HG03378 (cell line): ENCODE measurements at regions not wholly inside any gene's neighbourhood (a gene's known extent, or its start where the extent isn't known, plus 50 kb on each side); places are given as distances from the start of the nearest gene placed in this dataset.
"Not testable (repeated sequence)": the region's sequence is repeated elsewhere in the genome, so short reads cannot be mapped to it uniquely, and the experiment has no call there.

ENCODE experiments used
- ATAC-seq: cut with Tn5 transposase; IDR thresholded peaks from one replicate; pipeline ENCODE4 v1.9.1; 2021; ENCODE audit warnings: mild to moderate bottlenecking, moderate library complexity; ENCODE audit not compliant: unreplicated experiment

DNA sequence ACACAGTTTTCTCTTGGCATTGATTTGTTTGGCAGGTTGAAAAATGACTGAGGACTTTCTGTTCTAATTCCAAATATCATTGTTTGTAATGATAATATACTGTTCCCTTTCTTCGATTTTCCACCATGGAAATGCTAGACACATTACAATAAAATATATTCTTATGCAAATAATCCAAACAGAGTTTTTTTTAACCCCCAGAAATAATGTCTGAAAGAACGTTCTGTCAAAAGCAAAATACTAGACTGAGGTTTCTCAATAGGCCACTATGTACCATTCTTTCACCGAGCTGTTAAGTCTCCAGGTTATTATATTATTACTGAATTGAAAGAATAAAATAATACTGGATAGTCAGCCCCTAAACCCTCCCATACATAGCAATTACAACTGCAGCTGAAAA, 312.5 kb downstream of the ZIC3 start:
- no peak for ATAC-seq

- ATAC-seq: no peak
Measured at GRCh38 chrX:137882960-137883359, 317.0 kb downstream of the ZIC3 start.

DNA sequence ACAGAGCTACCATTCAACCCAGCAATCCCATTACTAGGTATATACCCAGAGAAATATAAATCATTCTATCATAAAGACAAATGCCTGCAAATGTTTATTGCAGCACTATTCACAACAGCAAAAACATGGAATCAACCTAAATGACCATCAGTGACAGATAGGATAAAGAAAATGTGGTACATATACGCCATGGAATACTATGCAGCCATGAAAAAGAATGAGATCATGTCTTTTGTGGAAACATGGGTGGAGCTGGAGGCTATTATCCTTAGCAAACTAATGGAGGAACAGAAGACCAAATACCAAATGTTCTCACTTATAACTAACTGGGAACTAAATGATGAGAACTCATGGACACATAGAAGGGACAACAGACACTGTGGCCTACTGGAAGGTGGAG, 318.9 kb downstream of the ZIC3 start:
- not testable (repeated sequence) for ATAC-seq

GRCh38 chrX:137891431-137891830, 325.5 kb downstream of the ZIC3 start:
- no peak for ATAC-seq

GRCh38 chrX:137896123-137896522, 330.2 kb downstream of the ZIC3 start:
- no peak for ATAC-seq

DNA sequence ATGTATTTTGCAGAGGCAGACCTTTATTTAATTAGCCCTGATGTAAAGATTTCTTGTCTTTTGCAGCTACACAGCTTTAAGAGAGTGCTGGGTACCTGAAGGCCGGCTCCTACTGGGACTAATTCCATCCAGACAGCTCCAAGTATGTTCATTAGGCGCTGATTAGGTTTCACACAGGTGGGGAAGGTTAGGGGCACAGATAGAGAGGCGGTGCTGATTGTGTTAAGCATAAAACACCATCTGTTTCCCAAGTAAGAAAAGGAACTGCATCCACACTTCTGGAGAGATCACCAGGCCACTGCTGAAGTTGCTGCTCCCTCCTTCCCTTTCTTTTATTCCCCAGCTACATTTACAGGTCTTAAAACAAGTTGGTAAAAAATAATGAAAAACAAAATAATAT, 349.5 kb downstream of the ZIC3 start:
- no peak for ATAC-seq

DNA sequence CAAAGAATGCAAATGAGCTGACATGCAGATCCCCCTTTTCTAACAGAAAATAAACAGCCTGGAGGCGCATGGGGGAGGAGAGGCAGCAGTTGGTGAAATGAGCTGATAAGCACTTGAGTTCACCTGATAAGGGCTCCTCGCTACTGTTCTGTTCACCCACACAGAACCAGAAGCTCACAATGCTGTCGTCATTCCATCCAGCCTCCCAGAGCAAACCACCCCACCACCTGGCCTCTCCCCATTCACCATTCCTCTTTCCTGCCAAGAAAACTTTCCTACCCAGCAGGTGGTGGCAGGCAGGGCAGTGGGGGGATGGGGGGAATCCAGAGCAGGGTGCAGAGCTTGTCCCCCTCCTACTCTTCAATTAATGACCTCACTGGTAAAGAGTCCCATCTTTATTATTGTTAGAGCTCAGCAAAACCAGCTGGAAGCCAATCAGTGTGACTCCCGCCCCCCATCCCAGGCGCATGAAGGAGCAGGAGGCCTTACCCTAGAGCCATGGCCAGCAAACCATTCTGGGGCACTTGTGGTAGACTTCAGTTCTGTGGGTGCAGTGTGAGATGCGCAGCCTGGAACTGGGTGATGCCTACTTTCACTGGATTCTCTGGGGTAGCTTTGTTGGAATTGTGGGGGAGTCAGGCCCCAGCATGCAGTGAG, 350.3 kb downstream of the ZIC3 start:
- ATAC-seq: no peak

- ATAC-seq: no peak
Measured at GRCh38 chrX:137926090-137926489, 360.2 kb downstream of the ZIC3 start.

DNA sequence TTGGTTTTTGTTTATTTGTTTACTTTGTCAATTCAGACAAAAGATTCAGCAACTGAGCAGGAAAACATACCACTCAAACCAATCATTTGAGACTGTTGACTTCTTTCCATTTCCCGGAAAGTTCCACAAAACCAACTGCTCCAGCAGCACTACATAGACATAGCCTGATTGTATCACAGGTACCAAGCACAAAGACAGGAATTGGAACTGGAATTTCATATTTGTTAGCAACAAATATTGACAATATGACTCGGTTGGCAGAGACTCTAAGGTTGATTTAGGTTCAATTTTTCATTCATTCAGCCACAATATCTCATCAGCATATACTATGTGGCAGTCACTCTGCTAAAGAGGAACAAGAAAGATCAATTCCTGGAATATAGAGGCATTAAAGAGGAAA, 364.0 kb downstream of the ZIC3 start:
- no peak for ATAC-seq

DNA sequence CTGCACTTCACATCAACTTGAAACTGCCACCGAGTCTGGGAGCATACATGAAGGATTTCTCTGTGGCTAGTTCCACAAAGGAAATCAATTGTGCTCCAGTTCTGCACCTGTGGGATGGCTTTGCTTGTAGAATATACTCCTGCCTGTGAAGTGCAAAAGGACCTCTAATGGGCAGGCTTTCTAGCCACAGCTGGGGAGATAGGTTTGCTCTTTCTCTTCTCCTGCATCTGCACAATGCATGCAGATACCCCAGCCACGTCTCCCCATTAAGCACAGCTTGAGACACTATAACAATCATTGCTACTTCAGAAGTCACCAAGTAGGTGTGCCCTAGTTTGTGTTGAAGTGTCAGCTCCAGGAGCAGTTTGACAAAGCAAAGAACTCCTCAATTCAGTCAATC, 364.6 kb downstream of the ZIC3 start:
- no peak for ATAC-seq

GRCh38 chrX:137934214-137934613, 368.3 kb downstream of the ZIC3 start:
- ATAC-seq: not testable (repeated sequence)

DNA sequence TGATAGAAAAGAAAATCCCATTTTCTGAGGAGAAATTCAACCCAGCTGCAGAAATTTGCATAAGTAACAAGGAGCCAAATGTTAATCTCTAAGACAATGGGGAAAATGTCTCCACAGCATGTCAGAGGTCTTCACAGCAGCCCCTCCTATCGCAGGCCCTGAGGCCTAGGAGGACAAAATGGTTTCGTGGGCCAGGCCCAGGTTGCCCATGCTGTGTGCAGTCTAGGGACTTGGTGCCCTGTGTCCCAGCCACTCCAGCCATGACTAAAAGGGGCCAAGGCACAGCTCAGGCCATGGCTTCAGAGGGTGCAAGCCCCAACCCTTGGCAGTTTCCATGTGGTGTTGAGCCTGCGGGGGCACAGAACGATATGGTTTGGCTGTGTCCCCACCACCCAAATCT, 369.0 kb downstream of the ZIC3 start:
- not testable (repeated sequence) for ATAC-seq

GRCh38 chrX:137945470-137945869, 379.5 kb downstream of the ZIC3 start:
- ATAC-seq: no peak

DNA sequence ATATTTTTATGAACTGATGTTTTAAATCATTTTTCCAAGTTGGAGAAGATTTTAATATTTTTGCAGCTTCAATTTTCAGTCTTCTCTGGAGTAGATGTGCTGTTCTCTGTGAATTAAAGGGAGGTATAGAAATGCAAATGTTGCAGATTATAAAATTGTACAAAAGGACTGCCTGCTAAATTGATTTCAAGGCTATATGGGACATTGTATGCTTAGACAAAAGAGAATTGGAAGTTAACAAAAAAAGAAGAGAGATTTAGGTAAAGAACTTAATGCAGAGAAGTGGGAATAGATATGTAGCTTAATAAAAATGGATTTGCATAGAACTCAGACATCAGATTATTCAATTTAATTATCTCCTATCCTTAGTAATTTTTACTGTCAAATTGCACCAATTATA, 403.3 kb downstream of the ZIC3 start:
- no peak for ATAC-seq

DNA sequence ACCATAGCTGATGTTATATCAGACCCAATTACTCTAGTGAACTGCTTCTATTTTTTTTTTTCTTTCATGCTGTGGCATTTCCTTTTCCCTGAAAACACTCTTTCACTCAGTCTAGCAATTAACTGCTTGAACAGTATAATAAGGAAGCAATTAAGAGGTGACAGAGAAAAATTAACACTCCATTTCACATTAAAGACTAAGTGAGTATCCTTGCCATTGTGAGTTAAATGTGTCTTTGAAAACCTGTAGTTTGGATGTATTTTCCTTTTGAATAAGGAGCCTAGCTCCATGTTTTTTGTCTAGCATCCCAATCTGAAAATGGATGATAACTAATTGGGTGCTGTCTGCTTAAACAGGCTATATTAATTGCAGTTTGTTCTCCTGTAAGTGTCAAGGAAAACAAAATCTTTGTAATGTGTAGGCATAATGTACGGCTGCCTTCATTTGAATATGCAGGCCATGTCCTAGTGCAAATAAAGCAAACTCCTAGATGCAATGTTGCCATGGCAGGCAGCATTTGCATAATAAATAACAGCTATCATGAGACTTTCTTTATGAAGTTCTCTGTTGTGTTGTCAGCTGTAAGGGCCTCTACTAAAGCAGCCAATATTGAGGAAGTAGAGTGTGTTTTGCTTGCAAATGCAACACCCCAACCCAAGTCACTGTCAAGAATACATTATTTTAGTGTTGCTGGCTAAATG, 416.7 kb downstream of the ZIC3 start:
- ATAC-seq: no peak

- no peak for ATAC-seq
Measured at GRCh38 chrX:137988470-137988869, 422.5 kb downstream of the ZIC3 start.

DNA sequence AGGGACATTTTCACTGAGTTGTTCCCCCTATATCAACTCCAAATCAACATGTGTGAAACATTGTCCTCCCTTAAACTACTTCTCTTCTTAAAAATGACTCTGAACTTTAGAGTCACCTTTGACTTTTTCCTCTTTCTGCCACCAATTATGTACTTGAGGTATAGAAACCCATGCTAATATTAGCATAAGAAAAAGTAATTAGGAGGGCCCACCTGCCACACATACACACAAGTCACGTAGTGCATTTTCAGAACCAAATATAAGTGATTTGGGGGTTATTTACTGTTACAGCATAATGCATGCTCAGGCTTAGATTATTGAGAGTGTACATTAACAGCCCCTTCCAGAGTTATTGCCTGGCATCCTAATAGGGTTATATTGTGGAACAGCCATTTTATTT, 432.7 kb downstream of the ZIC3 start:
- ATAC-seq: no peak

GRCh38 chrX:137999071-137999470, 433.1 kb downstream of the ZIC3 start:
- no peak for ATAC-seq

DNA sequence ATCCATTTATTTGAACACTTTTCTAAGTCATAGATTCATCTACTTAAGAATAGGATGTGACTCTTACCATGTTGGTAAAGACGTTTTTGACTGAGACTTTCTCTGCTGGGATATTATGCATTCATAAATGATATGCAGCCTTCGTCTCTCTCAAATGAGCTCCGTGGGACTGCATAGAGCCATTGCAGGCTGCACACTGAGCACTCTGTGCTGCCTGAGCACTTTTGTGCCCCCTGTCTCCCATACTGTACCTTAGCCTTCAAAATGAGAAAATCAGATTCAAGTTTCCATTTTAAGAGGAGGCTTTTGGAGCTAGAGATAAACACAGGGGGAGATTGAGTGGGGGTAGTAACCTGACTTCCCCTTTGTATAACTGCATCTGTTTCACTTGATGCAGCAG, 433.6 kb downstream of the ZIC3 start:
- no peak for ATAC-seq

GRCh38 chrX:138001226-138001625, 435.3 kb downstream of the ZIC3 start:
- no peak for ATAC-seq

DNA sequence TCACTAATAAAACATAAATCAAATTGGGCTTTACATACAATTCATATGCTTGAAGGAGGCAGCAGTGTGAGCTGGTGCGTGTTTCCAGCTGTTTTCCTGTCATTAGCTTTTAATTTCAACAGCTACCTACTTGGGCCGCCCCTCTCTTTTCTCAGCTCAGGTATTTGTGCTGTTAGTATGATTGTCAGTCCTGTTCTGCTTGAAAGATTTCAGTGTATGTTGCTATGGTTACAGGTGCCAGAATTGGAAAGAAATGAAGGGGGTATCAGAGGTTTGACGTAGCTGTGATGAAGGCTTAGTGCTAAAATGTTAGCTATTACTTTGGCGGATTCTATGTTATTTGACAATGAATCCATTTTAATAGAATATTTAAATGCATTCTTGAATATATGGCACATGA, 440.3 kb downstream of the ZIC3 start:
- ATAC-seq: no peak

- no peak for ATAC-seq
Measured at GRCh38 chrX:138008281-138008680, 442.4 kb downstream of the ZIC3 start.

GRCh38 chrX:138011468-138011867, 445.5 kb downstream of the ZIC3 start:
- no peak for ATAC-seq
